OCI-LY1 (cell line): ENCODE measurements at regions not wholly inside any gene's neighbourhood (a gene's known extent, or its start where the extent isn't known, plus 50 kb on each side); places are given as distances from the start of the nearest gene placed in this dataset.

Source experiments
- EZH2 ChIP-seq: fragments of 200-600 bp; sonication (generic), shearing (Covaris generic); IDR thresholded peaks from 2 replicates; pipeline ENCODE4 v1.8.0; 2017; ENCODE audit warnings: borderline replicate concordance, mixed run types, mild to moderate bottlenecking, antibody characterized with exemption, low read length, moderate library complexity, mixed read lengths
- TF ChIP-seq, protein P1 (sequence below): fragments of 200-600 bp; sonication (generic), shearing (Covaris generic); IDR thresholded peaks from 2 replicates; pipeline ENCODE4 v1.5.1; 2017; ENCODE audit warnings: mild to moderate bottlenecking, antibody characterized with exemption, low read length, moderate library complexity, mixed read lengths

- TF ChIP-seq, protein P1, sequence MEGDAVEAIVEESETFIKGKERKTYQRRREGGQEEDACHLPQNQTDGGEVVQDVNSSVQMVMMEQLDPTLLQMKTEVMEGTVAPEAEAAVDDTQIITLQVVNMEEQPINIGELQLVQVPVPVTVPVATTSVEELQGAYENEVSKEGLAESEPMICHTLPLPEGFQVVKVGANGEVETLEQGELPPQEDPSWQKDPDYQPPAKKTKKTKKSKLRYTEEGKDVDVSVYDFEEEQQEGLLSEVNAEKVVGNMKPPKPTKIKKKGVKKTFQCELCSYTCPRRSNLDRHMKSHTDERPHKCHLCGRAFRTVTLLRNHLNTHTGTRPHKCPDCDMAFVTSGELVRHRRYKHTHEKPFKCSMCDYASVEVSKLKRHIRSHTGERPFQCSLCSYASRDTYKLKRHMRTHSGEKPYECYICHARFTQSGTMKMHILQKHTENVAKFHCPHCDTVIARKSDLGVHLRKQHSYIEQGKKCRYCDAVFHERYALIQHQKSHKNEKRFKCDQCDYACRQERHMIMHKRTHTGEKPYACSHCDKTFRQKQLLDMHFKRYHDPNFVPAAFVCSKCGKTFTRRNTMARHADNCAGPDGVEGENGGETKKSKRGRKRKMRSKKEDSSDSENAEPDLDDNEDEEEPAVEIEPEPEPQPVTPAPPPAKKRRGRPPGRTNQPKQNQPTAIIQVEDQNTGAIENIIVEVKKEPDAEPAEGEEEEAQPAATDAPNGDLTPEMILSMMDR: no peak
- no peak for TF ChIP-seq EZH2
These were observed 258.3 kb downstream of the NFATC2 start for GRCh38 chr20:51284176-51284575.
